ENCODE measurements at regions not wholly inside any gene's neighbourhood (a gene's known extent, or its start where the extent isn't known, plus 50 kb on each side); places are given as distances from the start of the nearest gene placed in this dataset.

DNA sequence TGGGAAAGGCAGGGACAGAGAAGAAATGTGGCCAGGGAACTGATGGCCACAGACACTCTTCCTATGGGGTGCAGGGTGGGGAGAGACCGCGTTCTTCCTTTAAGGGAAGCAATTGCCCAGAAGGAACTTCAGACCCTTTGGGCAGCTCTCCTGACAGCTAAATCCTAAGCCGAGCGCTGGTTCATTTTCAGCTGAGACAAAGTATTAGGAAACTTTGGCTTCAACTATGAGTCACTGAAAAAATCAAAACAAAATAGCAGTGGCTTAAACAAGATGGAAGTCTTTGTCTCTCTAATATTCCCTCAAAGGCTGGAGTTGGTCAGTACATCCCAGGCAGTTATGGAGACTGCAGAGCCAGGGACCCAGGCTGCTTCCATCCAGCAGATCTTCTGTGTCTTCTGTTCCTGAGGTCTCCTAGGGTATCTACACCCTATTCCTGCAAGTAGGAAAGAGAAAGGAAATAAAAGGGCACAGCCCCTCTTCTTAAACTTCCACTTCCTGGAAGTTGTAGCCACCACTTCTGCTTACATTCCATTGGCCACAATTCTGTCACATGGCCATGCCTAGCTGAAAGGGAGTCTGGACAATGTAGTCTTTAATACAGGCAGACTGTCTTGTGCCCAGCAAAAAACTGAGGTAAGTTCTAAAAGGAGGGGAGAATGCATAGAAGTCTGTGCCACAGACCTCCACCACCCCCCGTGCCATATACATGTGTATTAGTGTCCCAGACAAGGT lies 163.5 kb downstream of the KATNAL1 start:
- H3K36me3 ChIP-seq (ENCODE audit: control insufficient read depth, insufficient read depth, low read length): no peaks in the 10 kb centered on the region
- in situ Hi-C loops (cut with HindIII; ENCODE audit: low pct_unique_long_range_greater_than_20kb, low sequenced_read_pairs): no loop called here
- POLR2A ChIA-PET: no interaction called here
- H3K27me3 ChIP-seq (ENCODE audit: control insufficient read depth, insufficient read depth, low read length): no peaks in the 10 kb centered on the region
- DNase-seq (ENCODE audit: low read depth, low spot score): no peak
- peaks cover 6% of the 10 kb centered on the region for H3K4me1 ChIP-seq (ENCODE audit: control insufficient read depth, insufficient read depth, low read length)
- no peaks in the 10 kb centered on the region for H3K9me3 ChIP-seq (ENCODE audit: control insufficient read depth, insufficient read depth, low read depth, low read length)
- no peak for ATAC-seq
- intact Hi-C loops (cut with micrococcal nuclease; ENCODE audit: unreplicated experiment): no loop called here
- BruUV-seq (replicated peaks): no TSS peak
- H3K4me3 ChIP-seq (ENCODE audit: low read depth in 2 of 2, low read length in 2 of 2): no peak overlapping the region
- TF ChIP-seq TCF7L2 (IDR thresholded peaks at IDR 0.05; ENCODE audit: low read depth, low read length) (no peak), POLR2AphosphoS5 (IDR thresholded peaks at IDR 0.05; ENCODE audit: low read depth, low read length) (no peak)
- TF ChIP-seq, protein P1, sequence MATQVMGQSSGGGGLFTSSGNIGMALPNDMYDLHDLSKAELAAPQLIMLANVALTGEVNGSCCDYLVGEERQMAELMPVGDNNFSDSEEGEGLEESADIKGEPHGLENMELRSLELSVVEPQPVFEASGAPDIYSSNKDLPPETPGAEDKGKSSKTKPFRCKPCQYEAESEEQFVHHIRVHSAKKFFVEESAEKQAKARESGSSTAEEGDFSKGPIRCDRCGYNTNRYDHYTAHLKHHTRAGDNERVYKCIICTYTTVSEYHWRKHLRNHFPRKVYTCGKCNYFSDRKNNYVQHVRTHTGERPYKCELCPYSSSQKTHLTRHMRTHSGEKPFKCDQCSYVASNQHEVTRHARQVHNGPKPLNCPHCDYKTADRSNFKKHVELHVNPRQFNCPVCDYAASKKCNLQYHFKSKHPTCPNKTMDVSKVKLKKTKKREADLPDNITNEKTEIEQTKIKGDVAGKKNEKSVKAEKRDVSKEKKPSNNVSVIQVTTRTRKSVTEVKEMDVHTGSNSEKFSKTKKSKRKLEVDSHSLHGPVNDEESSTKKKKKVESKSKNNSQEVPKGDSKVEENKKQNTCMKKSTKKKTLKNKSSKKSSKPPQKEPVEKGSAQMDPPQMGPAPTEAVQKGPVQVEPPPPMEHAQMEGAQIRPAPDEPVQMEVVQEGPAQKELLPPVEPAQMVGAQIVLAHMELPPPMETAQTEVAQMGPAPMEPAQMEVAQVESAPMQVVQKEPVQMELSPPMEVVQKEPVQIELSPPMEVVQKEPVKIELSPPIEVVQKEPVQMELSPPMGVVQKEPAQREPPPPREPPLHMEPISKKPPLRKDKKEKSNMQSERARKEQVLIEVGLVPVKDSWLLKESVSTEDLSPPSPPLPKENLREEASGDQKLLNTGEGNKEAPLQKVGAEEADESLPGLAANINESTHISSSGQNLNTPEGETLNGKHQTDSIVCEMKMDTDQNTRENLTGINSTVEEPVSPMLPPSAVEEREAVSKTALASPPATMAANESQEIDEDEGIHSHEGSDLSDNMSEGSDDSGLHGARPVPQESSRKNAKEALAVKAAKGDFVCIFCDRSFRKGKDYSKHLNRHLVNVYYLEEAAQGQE (IDR thresholded peaks at IDR 0.05; ENCODE audit: insufficient read depth in 1 of 2, low read depth in 2 of 2, low read length in 1 of 2): no peak
- H3K27ac ChIP-seq (ENCODE audit: low read length): no peak overlapping the region
- CTCF ChIA-PET: interaction anchor here (0.6 kb wide), 1 partner anchor 17 kb away, joined by 4 read pairs; no protein-coding TSS in a partner anchor

DNA sequence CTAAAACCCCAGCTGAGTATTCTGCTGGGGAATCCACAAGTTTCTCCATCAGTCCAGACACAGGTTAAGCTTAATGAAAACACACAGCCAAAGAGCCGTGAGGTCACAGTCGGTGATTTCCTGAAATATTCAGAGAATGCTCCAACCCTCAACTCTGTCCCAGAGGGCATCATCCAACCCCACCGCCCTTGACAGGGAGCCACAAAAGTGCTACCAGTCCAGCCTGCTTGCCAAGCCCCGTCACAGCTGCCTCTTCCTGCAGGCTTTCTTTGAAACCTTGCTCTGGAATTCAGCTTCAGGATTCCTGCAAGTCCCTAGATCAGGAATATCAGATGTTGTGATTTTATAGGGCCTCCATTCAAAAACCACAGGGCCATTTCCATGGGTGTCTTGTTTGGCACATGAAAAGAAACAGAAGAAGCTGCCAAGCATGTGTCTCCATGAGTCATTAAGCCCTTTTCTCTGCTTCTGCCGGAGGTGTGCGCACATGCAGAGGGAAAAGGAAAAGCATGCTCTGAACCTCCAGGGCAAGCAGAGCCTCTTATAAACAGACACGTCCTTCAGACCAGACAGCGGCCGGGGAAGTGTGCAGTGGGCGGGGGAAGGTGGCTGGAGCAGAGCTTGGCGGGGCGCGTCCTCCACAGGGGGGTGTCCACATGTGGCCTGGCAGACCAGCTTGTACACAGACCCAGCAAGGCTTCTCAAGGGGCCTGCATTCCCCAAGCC lies 164.7 kb downstream of the KATNAL1 start:
- no peak for TF ChIP-seq POLR2AphosphoS5 (IDR thresholded peaks at IDR 0.05; ENCODE audit: low read depth, low read length)
- 0 out of 2 replicates have a peak, but pooled peaks have one; percentile 33 for TF ChIP-seq TCF7L2 (IDR thresholded peaks at IDR 0.05; ENCODE audit: low read depth, low read length)
- CTCF ChIA-PET: interaction anchor here (0.8 kb wide), 1 partner anchor 11 kb away, joined by 3 read pairs; no protein-coding TSS in a partner anchor
- no peaks in the 10 kb centered on the region for H3K27me3 ChIP-seq (ENCODE audit: control insufficient read depth, insufficient read depth, low read length)
- H3K4me3 ChIP-seq (ENCODE audit: low read depth in 2 of 2, low read length in 2 of 2): no peak overlapping the region
- POLR2A ChIA-PET: no interaction called here
- intact Hi-C loops (cut with micrococcal nuclease; ENCODE audit: unreplicated experiment): no loop called here
- no peaks in the 10 kb centered on the region for H3K9me3 ChIP-seq (ENCODE audit: control insufficient read depth, insufficient read depth, low read depth, low read length)
- peaks cover 6% of the 10 kb centered on the region for H3K4me1 ChIP-seq (ENCODE audit: control insufficient read depth, insufficient read depth, low read length)
- peak; percentile 82 for ATAC-seq
- no TSS peak for BruUV-seq (replicated peaks)
- no peak for DNase-seq (ENCODE audit: low read depth, low spot score)
- no peaks in the 10 kb centered on the region for H3K36me3 ChIP-seq (ENCODE audit: control insufficient read depth, insufficient read depth, low read length)
- in situ Hi-C loops (cut with HindIII; ENCODE audit: low pct_unique_long_range_greater_than_20kb, low sequenced_read_pairs): no loop called here
- H3K27ac ChIP-seq (ENCODE audit: low read length): no peak overlapping the region

DNA sequence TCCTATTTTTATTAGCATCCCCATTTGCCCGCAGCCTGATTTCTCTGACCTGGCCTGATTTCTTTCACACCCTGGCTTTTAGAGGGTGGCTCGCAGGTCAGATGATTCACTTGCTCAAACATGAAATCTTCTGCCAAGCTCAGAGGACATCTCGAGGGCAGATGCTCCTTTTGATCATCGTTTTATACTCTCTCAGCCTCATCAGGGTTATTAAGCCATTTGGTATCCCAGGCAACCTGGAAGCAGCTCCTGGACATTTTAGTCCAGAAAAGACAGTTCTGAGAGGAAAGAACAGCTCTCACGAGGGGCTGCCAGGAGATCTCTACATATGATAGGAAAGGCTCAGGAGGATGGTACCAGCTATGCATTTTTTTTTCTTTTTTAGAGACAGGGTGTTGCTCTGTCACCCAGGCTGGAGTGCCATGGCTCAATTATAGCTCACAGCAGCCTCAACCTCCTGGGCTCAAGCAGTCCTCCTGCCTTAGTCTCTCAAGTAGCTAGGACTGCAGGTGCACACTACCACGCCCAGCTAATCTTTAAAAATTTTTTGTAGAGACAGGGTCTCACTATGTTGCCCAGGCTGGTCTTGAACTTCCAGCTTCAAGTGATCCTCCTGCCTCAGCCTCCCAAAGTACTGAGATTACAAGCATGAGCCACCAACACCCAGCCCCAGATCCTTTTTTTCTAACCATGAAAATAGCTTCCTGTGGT lies 165.4 kb downstream of the KATNAL1 start:
- ChIA-PET CTCF (interaction anchor here (0.8 kb wide), 1 partner anchor 10 kb away, joined by 3 read pairs; no protein-coding TSS in a partner anchor), POLR2A (no interaction called here)
- H3K36me3 ChIP-seq (ENCODE audit: control insufficient read depth, insufficient read depth, low read length): no peaks in the 10 kb centered on the region
- peaks cover 6% of the 10 kb centered on the region for H3K4me1 ChIP-seq (ENCODE audit: control insufficient read depth, insufficient read depth, low read length)
- H3K27ac ChIP-seq (ENCODE audit: low read length): no peak overlapping the region
- H3K4me3 ChIP-seq (ENCODE audit: low read depth in 2 of 2, low read length in 2 of 2): no peak overlapping the region
- in situ Hi-C loops (cut with HindIII; ENCODE audit: low pct_unique_long_range_greater_than_20kb, low sequenced_read_pairs) (no loop called here), intact Hi-C loops (cut with micrococcal nuclease; ENCODE audit: unreplicated experiment) (no loop called here)
- no TSS peak for BruUV-seq (replicated peaks)
- DNase-seq (ENCODE audit: low read depth, low spot score): no peak
- no peak for TF ChIP-seq POLR2AphosphoS5 (IDR thresholded peaks at IDR 0.05; ENCODE audit: low read depth, low read length)
- TF ChIP-seq, protein P1 (IDR thresholded peaks at IDR 0.05; ENCODE audit: insufficient read depth in 1 of 2, low read depth in 2 of 2, low read length in 1 of 2): no peak
- TF ChIP-seq TCF7L2 (IDR thresholded peaks at IDR 0.05; ENCODE audit: low read depth, low read length): no peak
- TF ChIP-seq SIN3A (IDR thresholded peaks at IDR 0.05; ENCODE audit: borderline replicate concordance, insufficient read depth, low read depth, low read length): no peak
- TF ChIP-seq, protein P2, sequence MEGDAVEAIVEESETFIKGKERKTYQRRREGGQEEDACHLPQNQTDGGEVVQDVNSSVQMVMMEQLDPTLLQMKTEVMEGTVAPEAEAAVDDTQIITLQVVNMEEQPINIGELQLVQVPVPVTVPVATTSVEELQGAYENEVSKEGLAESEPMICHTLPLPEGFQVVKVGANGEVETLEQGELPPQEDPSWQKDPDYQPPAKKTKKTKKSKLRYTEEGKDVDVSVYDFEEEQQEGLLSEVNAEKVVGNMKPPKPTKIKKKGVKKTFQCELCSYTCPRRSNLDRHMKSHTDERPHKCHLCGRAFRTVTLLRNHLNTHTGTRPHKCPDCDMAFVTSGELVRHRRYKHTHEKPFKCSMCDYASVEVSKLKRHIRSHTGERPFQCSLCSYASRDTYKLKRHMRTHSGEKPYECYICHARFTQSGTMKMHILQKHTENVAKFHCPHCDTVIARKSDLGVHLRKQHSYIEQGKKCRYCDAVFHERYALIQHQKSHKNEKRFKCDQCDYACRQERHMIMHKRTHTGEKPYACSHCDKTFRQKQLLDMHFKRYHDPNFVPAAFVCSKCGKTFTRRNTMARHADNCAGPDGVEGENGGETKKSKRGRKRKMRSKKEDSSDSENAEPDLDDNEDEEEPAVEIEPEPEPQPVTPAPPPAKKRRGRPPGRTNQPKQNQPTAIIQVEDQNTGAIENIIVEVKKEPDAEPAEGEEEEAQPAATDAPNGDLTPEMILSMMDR (IDR thresholded peaks at IDR 0.05): no peak
- no peaks in the 10 kb centered on the region for H3K9me3 ChIP-seq (ENCODE audit: control insufficient read depth, insufficient read depth, low read depth, low read length)
- no peak; the same call in 1 of the 2 replicates for ATAC-seq
- no peaks in the 10 kb centered on the region for H3K27me3 ChIP-seq (ENCODE audit: control insufficient read depth, insufficient read depth, low read length)
